SK-N-SH (cell line): ENCODE measurements at regions not wholly inside any gene's neighbourhood (a gene's known extent, or its start where the extent isn't known, plus 50 kb on each side); places are given as distances from the start of the nearest gene placed in this dataset.

Experiments used
- CTCF ChIA-PET: fragments of 300-600, 350-600 bp; formaldehyde crosslinking; extraction: SDS; loops from one replicate; lab custom pipeline; 2021; lab: Yijun Ruan, JAX
- POLR2A ChIA-PET: fragments of 350-600 bp; sonication (Branson Sonifier 250); formaldehyde crosslinking; extraction: SDS; loops from one replicate; lab custom pipeline; 2020; ENCODE audit warnings: antibody characterized with exemption, inconsistent platforms; lab: Yijun Ruan, JAX
- DNase-seq: peaks from one replicate; pipeline ENCODE4 v3.0.0; 2012
- H2AFZ ChIP-seq: fragments of 200-600 bp; sonication (generic); 2 replicates; pipeline ENCODE4 v1.8.1; 2016; ENCODE audit warnings: antibody characterized with exemption, mild to moderate bottlenecking, low read depth
- H3F3A ChIP-seq: fragments of 200-600 bp; sonication (generic); replicated peaks from 2 replicates; pipeline ENCODE3; 2016; ENCODE audit warnings: antibody characterized with exemption, mild to moderate bottlenecking; ENCODE audit not compliant: insufficient read depth
- H3K27ac ChIP-seq, 2 experiments: fragments of 200-500 bp in 1 of 2; fragments of 200-600 bp in 1 of 2; sonication (Bioruptor generic) in 1 of 2; sonication (generic), shearing (Covaris generic) in 1 of 2; 2 replicates each; pipeline versions ENCODE4 v1.5.1 to v1.6.1; 2014 to 2016; ENCODE audit warnings: low read depth in 2 of 2, inconsistent platforms in 1 of 2, low read length in 1 of 2, mild to moderate bottlenecking in 1 of 2, mixed read lengths in 1 of 2
- H3K27me3 ChIP-seq: fragments of 200-600 bp; sonication (generic), shearing (Covaris generic); 2 replicates; pipeline ENCODE4 v1.6.1; 2016; ENCODE audit warnings: mixed run types; ENCODE audit not compliant: insufficient read depth
- H3K36me3 ChIP-seq, 2 experiments: fragments of 200-500 bp in 1 of 2; fragments of 200-600 bp in 1 of 2; sonication (Bioruptor generic) in 1 of 2; sonication (generic) in 1 of 2; replicated peaks in 1 of 2; 2 replicates each; pipeline versions ENCODE3 to v1.5.1; 2014 to 2016; ENCODE audit warnings: low read length in 1 of 2, mild to moderate bottlenecking in 1 of 2; ENCODE audit not compliant: insufficient read depth in 2 of 2, control insufficient read depth in 1 of 2
- H3K4me1 ChIP-seq, 2 experiments: fragments of 200-500 bp in 1 of 2; fragments of 200-600 bp in 1 of 2; sonication (Bioruptor generic) in 1 of 2; sonication (generic), shearing (Covaris generic) in 1 of 2; 2 replicates each; pipeline versions ENCODE4 v1.5.1 to v1.6.1; 2014 to 2016; ENCODE audit warnings: low read depth in 1 of 2, low read length in 1 of 2, mixed run types in 1 of 2; ENCODE audit not compliant: insufficient read depth in 2 of 2, control insufficient read depth in 1 of 2
- H3K4me2 ChIP-seq: fragments of 200-600 bp; sonication (generic), shearing (Covaris generic); 2 replicates; pipeline ENCODE4 v1.6.1; 2017; ENCODE audit warnings: mixed run types
- H3K4me3 ChIP-seq, 2 experiments: fragments of 200-500 bp in 1 of 2; fragments of 200-600 bp in 1 of 2; sonication (Bioruptor generic) in 1 of 2; sonication (generic), shearing (Covaris generic) in 1 of 2; 2 replicates each; pipeline versions ENCODE4 v1.5.1 to v1.8.1; 2014 to 2016; ENCODE audit warnings: low read depth in 2 of 2, inconsistent platforms in 1 of 2, low read length in 1 of 2, mild to moderate bottlenecking in 1 of 2, mixed read lengths in 1 of 2, moderate library complexity in 1 of 2
- H3K79me2 ChIP-seq: fragments of 200-600 bp; sonication (generic); 2 replicates; pipeline ENCODE4 v1.8.1; 2017; ENCODE audit warnings: mild to moderate bottlenecking; ENCODE audit not compliant: insufficient read depth
- H3K9ac ChIP-seq: fragments of 200-600 bp; sonication (generic); 2 replicates; pipeline ENCODE4 v1.6.1; 2017; ENCODE audit warnings: mixed run types
- H3K9me2 ChIP-seq: fragments of 200-600 bp; sonication (generic); 2 replicates; pipeline ENCODE4 v1.6.1; 2017; ENCODE audit warnings: mixed run types
- H3K9me3 ChIP-seq: fragments of 200-600 bp; sonication (generic); 2 replicates; pipeline ENCODE4 v1.6.1; 2017; ENCODE audit warnings: mixed run types, mild to moderate bottlenecking, moderate library complexity
- H4K20me1 ChIP-seq: fragments of 200-600 bp; sonication (generic); 2 replicates; pipeline ENCODE4 v1.6.1; 2017; ENCODE audit warnings: mild to moderate bottlenecking, mixed run types; ENCODE audit not compliant: insufficient read depth
- CHD2 ChIP-seq: fragments of 150-350 bp; IDR thresholded peaks from 2 replicates; pipeline ENCODE4 v1.6.1; 2018; ENCODE audit warnings: low read length; ENCODE audit not compliant: partially characterized antibody
- CTCF ChIP-seq: fragments of 200-600 bp; sonication (generic); IDR thresholded peaks from 2 replicates; pipeline ENCODE4 v1.6.1; 2017; ENCODE audit warnings: antibody characterized with exemption, mild to moderate bottlenecking, moderate library complexity
- ELF1 ChIP-seq: IDR thresholded peaks from 2 replicates; pipeline ENCODE4 v1.4.0; 2012
- FOSL2 ChIP-seq: IDR thresholded peaks from 2 replicates; pipeline ENCODE4 v1.4.0; 2012; ENCODE audit warnings: low read depth, mild to moderate bottlenecking, moderate library complexity, borderline replicate concordance
- FOXJ3 ChIP-seq: sonication (generic); formaldehyde crosslinking; IDR thresholded peaks from 2 replicates; pipeline ENCODE4 v1.5.1; 2020; ENCODE audit warnings: mild to moderate bottlenecking, missing genetic modification reagents
- FOXM1 ChIP-seq: IDR thresholded peaks from 2 replicates; pipeline ENCODE4 v1.4.0; 2012; ENCODE audit warnings: low read depth, mild to moderate bottlenecking
- MEF2A ChIP-seq: IDR thresholded peaks from 2 replicates; pipeline ENCODE4 v1.4.0; 2012; ENCODE audit warnings: low read depth, borderline replicate concordance
- NFIC ChIP-seq: IDR thresholded peaks from 2 replicates; pipeline ENCODE4 v1.4.0; 2012; ENCODE audit warnings: borderline replicate concordance
- NRF1 ChIP-seq: IDR thresholded peaks from 2 replicates; pipeline ENCODE4 v1.6.1; 2012; ENCODE audit warnings: low read depth, mild to moderate bottlenecking, low read length
- RAD21 ChIP-seq: IDR thresholded peaks from 2 replicates; pipeline ENCODE4 v1.6.1; 2012; ENCODE audit warnings: mild to moderate bottlenecking, low read length
- RCOR1 ChIP-seq: fragments of 150-350 bp; IDR thresholded peaks from 2 replicates; pipeline ENCODE4 v1.6.1; 2017; ENCODE audit warnings: antibody characterized with exemption, low read length
- REST ChIP-seq: IDR thresholded peaks from 2 replicates; pipeline ENCODE4 v1.6.1; 2012; ENCODE audit warnings: mild to moderate bottlenecking, low read depth, low read length, moderate library complexity
- RXRA ChIP-seq: IDR thresholded peaks from 2 replicates; pipeline ENCODE4 v1.4.0; 2012; ENCODE audit warnings: low read depth, mild to moderate bottlenecking, borderline replicate concordance
- TAF1 ChIP-seq: IDR thresholded peaks from 2 replicates; pipeline ENCODE4 v1.6.1; 2012; ENCODE audit warnings: low read depth, mild to moderate bottlenecking, low read length, moderate library complexity, borderline replicate concordance
- USF1 ChIP-seq: IDR thresholded peaks from 2 replicates; pipeline ENCODE4 v1.4.0; 2012; ENCODE audit warnings: low read depth, borderline replicate concordance
- YY1 ChIP-seq: IDR thresholded peaks from 2 replicates; pipeline ENCODE4 v1.4.0; 2012; ENCODE audit warnings: low read depth, mild to moderate bottlenecking
- WGBS: methylation state at CpG from one replicate; pipeline ENCODE4 v1.1.6; 2017; ENCODE audit warnings: low lambda C conversion rate; 5-methylcytosine and 5-hydroxymethylcytosine counted together
- TF ChIP-seq, protein P1 (sequence below): fragments of 150-350 bp; IDR thresholded peaks from 2 replicates; pipeline ENCODE4 v1.6.1; 2017; ENCODE audit warnings: antibody characterized with exemption, low read length, low read depth, borderline replicate concordance
- TF ChIP-seq, protein P2 (sequence below): IDR thresholded peaks from 2 replicates; pipeline ENCODE4; 2012

GRCh38 chr7:81244224-81244623 is 325.4 kb upstream of the SEMA3C start:
- H4K20me1 ChIP-seq, result no peaks in the 10 kb centered on the region
- POLR2A ChIA-PET, result no interaction called here
- no peaks in the 10 kb centered on the region for H3F3A ChIP-seq
- H3K4me2 ChIP-seq, result no peak overlapping the region
- H3K9ac ChIP-seq, result no peak overlapping the region
- DNase-seq, result no peak
- no peak for TF ChIP-seq RXRA
- no peak for TF ChIP-seq YY1
- TF ChIP-seq NRF1, result no peak
- no peak for TF ChIP-seq ELF1
- TF ChIP-seq NFIC, result peak; percentile 29; the same call in 1 of the 2 replicates
- no peak for TF ChIP-seq REST
- no peak for TF ChIP-seq TAF1
- TF ChIP-seq CTCF, result peak; percentile 36
- TF ChIP-seq, protein P1, sequence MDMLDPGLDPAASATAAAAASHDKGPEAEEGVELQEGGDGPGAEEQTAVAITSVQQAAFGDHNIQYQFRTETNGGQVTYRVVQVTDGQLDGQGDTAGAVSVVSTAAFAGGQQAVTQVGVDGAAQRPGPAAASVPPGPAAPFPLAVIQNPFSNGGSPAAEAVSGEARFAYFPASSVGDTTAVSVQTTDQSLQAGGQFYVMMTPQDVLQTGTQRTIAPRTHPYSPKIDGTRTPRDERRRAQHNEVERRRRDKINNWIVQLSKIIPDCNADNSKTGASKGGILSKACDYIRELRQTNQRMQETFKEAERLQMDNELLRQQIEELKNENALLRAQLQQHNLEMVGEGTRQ, result no peak
- no peak for TF ChIP-seq MEF2A
- TF ChIP-seq FOXJ3 (CRISPR knock-in tag), result no peak
- no peak for TF ChIP-seq FOSL2
- TF ChIP-seq RAD21, result peak; percentile 59
- no peak for TF ChIP-seq CHD2
- TF ChIP-seq, protein P2, sequence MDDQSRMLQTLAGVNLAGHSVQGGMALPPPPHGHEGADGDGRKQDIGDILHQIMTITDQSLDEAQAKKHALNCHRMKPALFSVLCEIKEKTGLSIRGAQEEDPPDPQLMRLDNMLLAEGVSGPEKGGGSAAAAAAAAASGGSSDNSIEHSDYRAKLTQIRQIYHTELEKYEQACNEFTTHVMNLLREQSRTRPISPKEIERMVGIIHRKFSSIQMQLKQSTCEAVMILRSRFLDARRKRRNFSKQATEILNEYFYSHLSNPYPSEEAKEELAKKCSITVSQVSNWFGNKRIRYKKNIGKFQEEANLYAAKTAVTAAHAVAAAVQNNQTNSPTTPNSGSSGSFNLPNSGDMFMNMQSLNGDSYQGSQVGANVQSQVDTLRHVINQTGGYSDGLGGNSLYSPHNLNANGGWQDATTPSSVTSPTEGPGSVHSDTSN, result no peak
- no peak for TF ChIP-seq FOXM1
- no peak for TF ChIP-seq RCOR1
- TF ChIP-seq USF1, result no peak
- no peaks in the 10 kb centered on the region for H3K4me1 ChIP-seq
- H2AFZ ChIP-seq, result no peak overlapping the region
- H3K9me2 ChIP-seq, result no peaks in the 10 kb centered on the region
- H3K36me3 ChIP-seq, result no peaks in the 10 kb centered on the region
- H3K4me3 ChIP-seq, result no peak overlapping the region
- H3K27me3 ChIP-seq, result no peaks in the 10 kb centered on the region
- CTCF ChIA-PET, result interaction anchor here (1.2 kb wide), 1 partner anchor 132 kb away, joined by 3 read pairs; no protein-coding TSS in a partner anchor
- no peak overlapping the region for H3K27ac ChIP-seq
- no peaks in the 10 kb centered on the region for H3K9me3 ChIP-seq
- WGBS, result 97% methylated on average over 3 of the region's 3 CpGs
- H3K79me2 ChIP-seq, result no peaks in the 10 kb centered on the region
